NCI-H2107 treated with DMSO at 0.1 percent for 48 hours (cell line): ENCODE measurements at regions not wholly inside any gene's neighbourhood (a gene's known extent, or its start where the extent isn't known, plus 50 kb on each side); places are given as distances from the start of the nearest gene placed in this dataset.

ENCODE experiments used
- DNase-seq: peaks from one replicate; lab custom pipeline; 2025; ENCODE audit not compliant: unreplicated experiment; lab: John Stamatoyannopoulos, UW

- no peak for DNase-seq
Measured at GRCh38 chr20:60313191-60313590, 355.0 kb downstream of the CDH26 start.

GRCh38 chr20:60313614-60314013 lies 355.4 kb downstream of the CDH26 start:
- DNase-seq: no peak

GRCh38 chr20:60314727-60315126 lies 356.5 kb downstream of the CDH26 start:
- DNase-seq: no peak

GRCh38 chr20:60316476-60317158 lies 358.4 kb downstream of the CDH26 start:
- no peak for DNase-seq

GRCh38 chr20:60317401-60317800 lies 359.2 kb downstream of the CDH26 start:
- no peak for DNase-seq

GRCh38 chr20:60321601-60322000 lies 363.4 kb downstream of the CDH26 start:
- DNase-seq: no peak

GRCh38 chr20:60326821-60327220 lies 368.6 kb downstream of the CDH26 start:
- DNase-seq: no peak

- no peak for DNase-seq
Measured at GRCh38 chr20:60327971-60328660, 369.9 kb downstream of the CDH26 start.

GRCh38 chr20:60330461-60330860 lies 372.2 kb downstream of the CDH26 start:
- DNase-seq: no peak

GRCh38 chr20:60331688-60332300 lies 373.6 kb downstream of the CDH26 start:
- no peak for DNase-seq

GRCh38 chr20:60332523-60332922 lies 374.3 kb downstream of the CDH26 start:
- DNase-seq: no peak

GRCh38 chr20:60334911-60335310 lies 376.7 kb downstream of the CDH26 start:
- DNase-seq: no peak

- no peak for DNase-seq
Measured at GRCh38 chr20:60338556-60338955, 380.3 kb downstream of the CDH26 start.

GRCh38 chr20:60339738-60340137 lies 381.5 kb downstream of the CDH26 start:
- no peak for DNase-seq

GRCh38 chr20:60340232-60340631 lies 382.0 kb downstream of the CDH26 start:
- no peak for DNase-seq

- DNase-seq: no peak
Measured at GRCh38 chr20:60341062-60341461, 382.8 kb downstream of the CDH26 start.

GRCh38 chr20:60345106-60345505 lies 386.9 kb downstream of the CDH26 start:
- DNase-seq: no peak

GRCh38 chr20:60349418-60349817 lies 391.2 kb downstream of the CDH26 start:
- no peak for DNase-seq

GRCh38 chr20:60352017-60352416 lies 393.8 kb downstream of the CDH26 start:
- DNase-seq: no peak

- DNase-seq: no peak
Measured at GRCh38 chr20:60352596-60352995, 394.4 kb downstream of the CDH26 start.

- no peak for DNase-seq
Measured at GRCh38 chr20:60354024-60354580, 395.9 kb downstream of the CDH26 start.

- no peak for DNase-seq
Measured at GRCh38 chr20:60358101-60358500, 399.9 kb downstream of the CDH26 start.
